ENCODE measurements at regions not wholly inside any gene's neighbourhood (a gene's known extent, or its start where the extent isn't known, plus 50 kb on each side); places are given as distances from the start of the nearest gene placed in this dataset.

- no peak for TF ChIP-seq CTCF (conservative IDR thresholded peaks at IDR 0.05)
- TF ChIP-seq ZFX (IDR thresholded peaks at IDR 0.05), result no peak
Measured at GRCh38 chr5:124593952-124594351, 152.5 kb downstream of the ZNF608 start.
